ENCODE measurements at regions not wholly inside any gene's neighbourhood (a gene's known extent, or its start where the extent isn't known, plus 50 kb on each side); places are given as distances from the start of the nearest gene placed in this dataset.
"Not testable (repeated sequence)": the region's sequence is repeated elsewhere in the genome, so short reads cannot be mapped to it uniquely, and the experiment has no call there.

DNA sequence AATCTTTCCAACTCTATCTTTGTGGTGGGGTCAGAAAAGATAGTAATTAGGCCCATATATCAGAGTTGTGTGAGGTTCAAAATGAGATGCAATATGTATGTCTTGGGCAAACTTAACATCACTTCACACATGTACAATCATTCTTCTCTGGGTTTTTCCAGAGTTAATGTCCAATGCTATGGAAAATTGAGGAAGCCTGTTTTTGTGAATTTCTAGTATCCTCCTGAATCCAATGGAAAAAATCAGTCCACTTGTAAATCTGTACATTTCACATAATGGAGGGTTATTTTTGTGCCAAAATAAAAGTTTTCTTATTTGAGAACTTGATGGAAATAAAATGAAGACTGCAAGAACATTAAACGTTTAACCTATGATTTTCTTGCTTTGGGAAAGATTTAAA, 155.6 kb upstream of the SEMA6A start:
- Histone ChIP-seq H3K4me3 (ENCODE audit: low read depth, low read length) (no peak overlapping the region), H3K9ac (ENCODE audit: low read depth, low read length) (no peak overlapping the region), H3K36me3 (ENCODE audit: control insufficient read depth, insufficient read depth, low read length) (no peaks in the 10 kb centered on the region), H3K4me1 (ENCODE audit: control insufficient read depth, insufficient read depth, low read length) (peaks cover 12% of the 10 kb centered on the region), H3K9me3 (ENCODE audit: control insufficient read depth, insufficient read depth, low read length) (no peaks in the 10 kb centered on the region), H3K27ac (ENCODE audit: low read depth, low read length) (no peak overlapping the region), H3K27me3 (ENCODE audit: control insufficient read depth, insufficient read depth, low read length) (no peaks in the 10 kb centered on the region)

DNA sequence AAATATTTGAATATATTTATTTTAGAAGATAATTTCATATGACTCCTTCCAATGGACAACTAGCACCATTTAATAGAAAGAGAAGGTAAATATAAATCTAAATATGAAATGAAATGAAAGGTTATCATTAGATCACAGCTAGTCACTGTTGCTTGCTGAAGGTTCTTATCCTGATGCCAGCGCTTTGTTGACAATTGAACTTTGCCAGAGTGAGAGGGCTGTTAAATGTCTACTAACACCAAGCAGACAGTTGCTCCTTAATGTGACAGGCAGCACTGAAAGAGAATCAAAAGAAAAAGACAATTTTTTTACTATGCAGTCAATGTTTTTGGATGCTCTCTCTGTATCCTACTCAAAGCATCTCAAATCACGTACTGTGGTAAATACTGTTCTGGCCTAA, 152.6 kb upstream of the SEMA6A start:
- H3K9ac ChIP-seq (ENCODE audit: low read depth, low read length), result no peak overlapping the region
- no peaks in the 10 kb centered on the region for H3K4me1 ChIP-seq (ENCODE audit: control insufficient read depth, insufficient read depth, low read length)
- H3K4me3 ChIP-seq (ENCODE audit: low read depth, low read length), result no peak overlapping the region
- no peaks in the 10 kb centered on the region for H3K36me3 ChIP-seq (ENCODE audit: control insufficient read depth, insufficient read depth, low read length)
- H3K27ac ChIP-seq (ENCODE audit: low read depth, low read length), result no peak overlapping the region
- H3K27me3 ChIP-seq (ENCODE audit: control insufficient read depth, insufficient read depth, low read length), result no peaks in the 10 kb centered on the region
- H3K9me3 ChIP-seq (ENCODE audit: control insufficient read depth, insufficient read depth, low read length), result no peaks in the 10 kb centered on the region

DNA sequence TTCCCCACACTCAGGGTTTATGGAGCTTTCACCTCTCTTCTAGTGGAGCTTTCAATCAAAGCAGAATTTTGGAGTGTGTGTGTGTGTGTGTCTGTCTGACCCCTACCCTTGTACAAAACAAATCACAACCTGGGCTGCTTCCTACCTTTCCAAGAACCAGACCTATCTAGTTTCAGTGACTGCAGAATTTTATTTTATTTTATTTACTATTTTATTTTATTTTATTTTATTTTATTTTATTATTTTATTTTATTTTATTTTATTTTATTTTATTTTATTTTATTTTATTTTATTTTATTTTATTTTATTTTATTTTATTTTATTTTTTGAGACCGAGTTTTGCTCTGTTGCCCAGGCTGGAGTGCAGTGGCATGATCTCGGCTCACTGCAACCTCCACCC, 151.6 kb upstream of the SEMA6A start:
- not testable (repeated sequence) for H3K4me1 ChIP-seq (ENCODE audit: control insufficient read depth, insufficient read depth, low read length); H3K9ac ChIP-seq (ENCODE audit: low read depth, low read length); H3K36me3 ChIP-seq (ENCODE audit: control insufficient read depth, insufficient read depth, low read length); H3K9me3 ChIP-seq (ENCODE audit: control insufficient read depth, insufficient read depth, low read length); H3K27me3 ChIP-seq (ENCODE audit: control insufficient read depth, insufficient read depth, low read length); H3K4me3 ChIP-seq (ENCODE audit: low read depth, low read length); H3K27ac ChIP-seq (ENCODE audit: low read depth, low read length)

DNA sequence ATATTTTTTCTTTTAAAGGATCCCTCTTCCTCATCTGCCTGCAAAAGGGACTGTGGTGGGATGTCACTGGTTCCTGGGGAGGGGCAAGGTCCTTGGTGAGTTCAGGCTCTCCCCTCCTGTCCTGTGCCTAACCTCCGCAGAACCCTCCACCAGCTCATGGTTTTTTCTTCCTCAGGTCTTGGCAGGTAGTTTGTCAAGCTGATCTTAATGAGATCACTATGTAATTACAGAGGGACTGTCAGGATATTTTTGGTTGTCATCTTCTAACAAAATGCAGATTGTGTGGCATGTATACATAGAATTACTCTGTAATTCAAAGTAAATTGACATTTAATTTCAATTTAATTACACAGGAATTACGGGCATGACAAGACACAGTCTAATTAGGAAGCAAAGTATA, 150.3 kb upstream of the SEMA6A start:
- Histone ChIP-seq H3K36me3 (ENCODE audit: control insufficient read depth, insufficient read depth, low read length) (no peaks in the 10 kb centered on the region), H3K27me3 (ENCODE audit: control insufficient read depth, insufficient read depth, low read length) (no peaks in the 10 kb centered on the region), H3K9ac (ENCODE audit: low read depth, low read length) (no peak overlapping the region), H3K4me1 (ENCODE audit: control insufficient read depth, insufficient read depth, low read length) (peaks cover 4% of the 10 kb centered on the region; the same call in 1 of the 2 replicates), H3K4me3 (ENCODE audit: low read depth, low read length) (no peak overlapping the region), H3K27ac (ENCODE audit: low read depth, low read length) (no peak overlapping the region), H3K9me3 (ENCODE audit: control insufficient read depth, insufficient read depth, low read length) (no peaks in the 10 kb centered on the region)

DNA sequence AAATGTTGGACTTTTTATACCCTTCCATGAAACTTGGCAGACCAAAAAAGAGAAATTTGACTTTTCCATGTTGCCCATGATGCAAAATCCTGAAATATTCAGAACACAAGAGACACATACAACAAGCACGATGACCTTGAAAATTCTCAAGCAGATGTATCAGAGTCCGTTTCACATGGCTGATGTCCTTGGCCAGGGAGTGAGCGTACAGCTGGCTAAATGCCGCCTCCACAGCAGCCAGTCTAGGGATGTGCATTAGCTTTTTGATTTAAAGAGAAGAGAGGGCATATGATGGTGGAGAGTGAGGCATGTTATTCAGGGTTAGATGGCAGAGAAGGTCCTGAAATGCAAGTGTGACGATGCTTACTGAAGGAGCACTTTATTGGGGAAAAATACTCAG, 148.0 kb upstream of the SEMA6A start:
- no peak overlapping the region for H3K9ac ChIP-seq (ENCODE audit: low read depth, low read length)
- no peak overlapping the region for H3K4me3 ChIP-seq (ENCODE audit: low read depth, low read length)
- peaks cover 4% of the 10 kb centered on the region; the same call in 1 of the 2 replicates for H3K4me1 ChIP-seq (ENCODE audit: control insufficient read depth, insufficient read depth, low read length)
- no peaks in the 10 kb centered on the region for H3K9me3 ChIP-seq (ENCODE audit: control insufficient read depth, insufficient read depth, low read length)
- H3K36me3 ChIP-seq (ENCODE audit: control insufficient read depth, insufficient read depth, low read length), result no peaks in the 10 kb centered on the region
- no peak overlapping the region for H3K27ac ChIP-seq (ENCODE audit: low read depth, low read length)
- no peaks in the 10 kb centered on the region for H3K27me3 ChIP-seq (ENCODE audit: control insufficient read depth, insufficient read depth, low read length)

DNA sequence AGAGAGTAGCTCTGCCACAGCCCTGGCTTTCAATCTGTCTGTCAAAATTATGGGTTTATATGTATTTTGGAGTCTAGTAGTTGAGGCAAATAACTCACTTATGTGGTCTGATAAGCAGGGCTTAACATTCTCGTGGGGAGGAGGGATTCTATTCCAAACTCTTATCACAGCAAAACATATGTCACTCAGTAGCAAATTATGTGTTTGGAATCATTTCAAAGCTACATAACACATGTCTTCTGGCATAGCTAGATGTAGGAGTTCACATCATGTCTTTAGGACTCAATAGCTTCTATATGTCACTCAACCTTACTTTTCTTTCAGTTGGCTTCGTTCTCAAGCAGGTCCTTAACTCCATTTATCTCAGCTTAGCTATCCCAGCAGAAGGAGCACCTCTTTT, 144.5 kb upstream of the SEMA6A start:
- H3K27me3 ChIP-seq (ENCODE audit: control insufficient read depth, insufficient read depth, low read length), result no peaks in the 10 kb centered on the region
- H3K36me3 ChIP-seq (ENCODE audit: control insufficient read depth, insufficient read depth, low read length), result no peaks in the 10 kb centered on the region
- H3K4me3 ChIP-seq (ENCODE audit: low read depth, low read length), result no peak overlapping the region
- no peaks in the 10 kb centered on the region for H3K9me3 ChIP-seq (ENCODE audit: control insufficient read depth, insufficient read depth, low read length)
- H3K27ac ChIP-seq (ENCODE audit: low read depth, low read length), result no peak overlapping the region
- no peak overlapping the region for H3K9ac ChIP-seq (ENCODE audit: low read depth, low read length)
- peaks cover 4% of the 10 kb centered on the region; the same call in 1 of the 2 replicates for H3K4me1 ChIP-seq (ENCODE audit: control insufficient read depth, insufficient read depth, low read length)

DNA sequence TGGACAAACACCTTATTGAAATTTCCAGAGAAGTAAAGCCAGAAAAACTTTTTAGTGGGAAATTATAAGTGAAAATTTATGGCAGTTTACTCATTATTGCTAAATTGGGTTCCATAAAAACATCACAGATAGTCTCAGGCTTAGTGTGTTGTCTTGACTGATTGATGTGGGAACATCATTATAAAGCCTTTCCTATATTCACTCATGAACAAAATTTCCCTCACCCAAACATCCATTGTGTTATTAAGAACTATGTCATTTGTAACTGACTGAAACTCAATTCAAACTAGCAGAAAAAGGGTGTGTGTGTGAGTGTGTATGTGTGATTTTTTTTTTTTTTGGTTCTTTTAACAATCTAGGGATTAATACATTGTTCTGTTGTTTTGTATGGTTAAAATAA, 143.7 kb upstream of the SEMA6A start:
- Histone ChIP-seq H3K27ac (ENCODE audit: low read depth, low read length) (no peak overlapping the region), H3K4me3 (ENCODE audit: low read depth, low read length) (no peak overlapping the region), H3K36me3 (ENCODE audit: control insufficient read depth, insufficient read depth, low read length) (no peaks in the 10 kb centered on the region), H3K9me3 (ENCODE audit: control insufficient read depth, insufficient read depth, low read length) (no peaks in the 10 kb centered on the region), H3K9ac (ENCODE audit: low read depth, low read length) (no peak overlapping the region), H3K4me1 (ENCODE audit: control insufficient read depth, insufficient read depth, low read length) (peaks cover 4% of the 10 kb centered on the region; the same call in 1 of the 2 replicates), H3K27me3 (ENCODE audit: control insufficient read depth, insufficient read depth, low read length) (no peaks in the 10 kb centered on the region)

DNA sequence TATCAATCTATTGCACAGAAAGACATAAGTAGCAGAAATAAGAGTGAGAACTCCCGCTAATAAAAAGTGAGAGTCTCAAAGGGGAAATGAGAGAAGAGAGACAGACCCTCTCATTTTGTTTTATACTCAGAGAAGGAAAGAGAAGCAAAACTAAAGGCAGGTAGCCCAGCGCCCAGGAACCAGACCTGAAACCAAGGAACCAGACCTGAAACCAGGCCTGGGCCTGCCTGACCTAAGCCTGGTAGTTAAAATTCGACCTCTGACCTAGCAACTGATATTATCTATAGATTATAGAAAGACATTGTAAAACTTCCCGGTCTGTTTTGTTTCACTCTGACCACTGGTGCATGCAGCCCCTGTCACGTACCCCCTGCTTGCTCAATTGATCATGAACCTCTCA, 134.5 kb upstream of the SEMA6A start:
- Histone ChIP-seq H3K9me3 (ENCODE audit: control insufficient read depth, insufficient read depth, low read length) (no peaks in the 10 kb centered on the region; the same call in 1 of the 2 replicates), H3K36me3 (ENCODE audit: control insufficient read depth, insufficient read depth, low read length) (no peaks in the 10 kb centered on the region), H3K27me3 (ENCODE audit: control insufficient read depth, insufficient read depth, low read length) (no peaks in the 10 kb centered on the region), H3K27ac (ENCODE audit: low read depth, low read length) (no peak overlapping the region), H3K9ac (ENCODE audit: low read depth, low read length) (no peak overlapping the region), H3K4me1 (ENCODE audit: control insufficient read depth, insufficient read depth, low read length) (peaks cover 18% of the 10 kb centered on the region), H3K4me3 (ENCODE audit: low read depth, low read length) (no peak overlapping the region)

DNA sequence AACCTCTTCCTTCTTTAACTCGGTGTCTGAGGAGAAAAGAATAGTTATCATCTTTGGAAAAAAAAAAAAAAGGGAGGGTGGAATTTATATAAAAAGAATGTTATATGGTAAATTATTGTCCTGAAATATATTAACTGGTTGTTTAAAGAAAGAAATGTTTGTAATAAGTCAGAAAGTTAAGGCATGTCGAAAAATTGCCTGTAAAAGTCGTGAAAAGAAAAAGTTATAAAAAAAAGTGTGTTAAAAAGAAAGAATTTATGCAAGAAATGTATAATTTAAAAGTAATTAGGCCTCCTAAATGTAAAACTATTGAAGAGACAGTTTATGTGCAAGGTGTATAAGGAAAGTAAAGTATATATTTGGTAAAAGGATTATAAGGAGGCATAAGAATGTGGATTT, 130.5 kb upstream of the SEMA6A start:
- H3K9ac ChIP-seq (ENCODE audit: low read depth, low read length); H3K4me3 ChIP-seq (ENCODE audit: low read depth, low read length); H3K27ac ChIP-seq (ENCODE audit: low read depth, low read length); H3K27me3 ChIP-seq (ENCODE audit: control insufficient read depth, insufficient read depth, low read length); H3K36me3 ChIP-seq (ENCODE audit: control insufficient read depth, insufficient read depth, low read length); H3K9me3 ChIP-seq (ENCODE audit: control insufficient read depth, insufficient read depth, low read length): not testable (repeated sequence)
- peaks cover 35% of the 10 kb centered on the region for H3K4me1 ChIP-seq (ENCODE audit: control insufficient read depth, insufficient read depth, low read length)

DNA sequence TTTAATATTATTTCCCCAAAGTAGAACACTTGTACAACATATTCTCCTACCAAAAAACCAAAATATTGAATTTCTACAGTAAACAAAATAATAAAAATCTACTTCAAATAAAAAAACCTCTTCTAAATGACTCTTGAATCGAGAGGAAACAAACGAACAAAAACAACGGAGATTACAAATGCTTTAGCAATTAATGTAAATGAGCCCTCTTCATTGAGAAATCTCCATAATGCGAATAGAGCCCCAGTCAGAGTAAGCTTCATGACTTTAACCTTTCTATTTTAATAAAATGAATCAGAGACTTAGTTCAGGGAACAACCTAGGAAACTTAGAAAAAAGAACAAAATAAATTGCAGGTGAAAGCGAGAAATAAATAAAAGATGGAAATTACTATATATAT, 129.3 kb upstream of the SEMA6A start:
- Histone ChIP-seq H3K9me3 (ENCODE audit: control insufficient read depth, insufficient read depth, low read length) (no peaks in the 10 kb centered on the region; the same call in 1 of the 2 replicates), H3K36me3 (ENCODE audit: control insufficient read depth, insufficient read depth, low read length) (no peaks in the 10 kb centered on the region), H3K27me3 (ENCODE audit: control insufficient read depth, insufficient read depth, low read length) (no peaks in the 10 kb centered on the region), H3K27ac (ENCODE audit: low read depth, low read length) (peak overlapping the region; percentile 80), H3K9ac (ENCODE audit: low read depth, low read length) (no peak overlapping the region), H3K4me1 (ENCODE audit: control insufficient read depth, insufficient read depth, low read length) (peaks cover 35% of the 10 kb centered on the region), H3K4me3 (ENCODE audit: low read depth, low read length) (no peak overlapping the region)

DNA sequence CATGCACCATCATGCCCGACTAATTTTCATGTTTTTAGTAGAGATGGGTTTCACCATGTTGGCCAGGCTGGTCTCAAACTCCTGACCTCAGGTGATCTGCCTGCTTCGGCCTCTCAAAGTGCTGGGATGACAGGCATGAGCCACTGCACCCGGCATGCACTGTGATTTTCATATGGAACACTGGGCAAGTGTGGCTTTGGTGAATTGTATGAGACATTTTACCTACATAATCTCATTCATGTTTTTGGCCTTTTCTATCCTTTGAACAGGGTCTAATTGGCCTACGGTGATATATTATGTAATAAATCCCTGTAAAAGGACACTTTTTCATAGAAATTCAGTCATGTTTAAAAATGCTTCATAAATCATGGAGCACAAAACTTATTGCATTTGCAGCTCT, 128.7 kb upstream of the SEMA6A start:
- Histone ChIP-seq H3K4me3 (ENCODE audit: low read depth, low read length) (no peak overlapping the region), H3K36me3 (ENCODE audit: control insufficient read depth, insufficient read depth, low read length) (no peaks in the 10 kb centered on the region), H3K27me3 (ENCODE audit: control insufficient read depth, insufficient read depth, low read length) (no peaks in the 10 kb centered on the region), H3K9me3 (ENCODE audit: control insufficient read depth, insufficient read depth, low read length) (no peaks in the 10 kb centered on the region), H3K27ac (ENCODE audit: low read depth, low read length) (peak overlapping the region; percentile 80), H3K9ac (ENCODE audit: low read depth, low read length) (no peak overlapping the region), H3K4me1 (ENCODE audit: control insufficient read depth, insufficient read depth, low read length) (peaks cover 35% of the 10 kb centered on the region)

DNA sequence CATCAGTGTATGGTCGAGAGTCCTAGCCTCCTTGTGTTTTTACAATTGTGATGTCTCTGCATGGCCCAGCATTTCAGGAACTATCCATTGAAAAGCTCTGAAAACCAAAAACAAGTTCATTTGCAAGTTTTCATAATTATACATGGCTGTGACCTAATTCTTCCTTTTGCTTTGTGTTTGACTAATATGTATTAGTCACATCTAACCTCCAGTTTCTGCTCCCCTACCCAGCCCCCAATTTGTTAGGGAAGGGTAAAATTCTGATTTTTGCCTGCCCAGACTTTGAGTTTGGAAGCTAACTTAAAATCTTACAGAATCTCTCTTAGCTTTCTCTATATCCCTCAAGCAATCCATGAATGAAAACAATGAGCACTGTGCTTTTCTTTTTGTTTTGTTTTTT, 128.2 kb upstream of the SEMA6A start:
- Histone ChIP-seq H3K36me3 (ENCODE audit: control insufficient read depth, insufficient read depth, low read length) (no peaks in the 10 kb centered on the region), H3K9ac (ENCODE audit: low read depth, low read length) (no peak overlapping the region), H3K27ac (ENCODE audit: low read depth, low read length) (no peak overlapping the region), H3K9me3 (ENCODE audit: control insufficient read depth, insufficient read depth, low read length) (no peaks in the 10 kb centered on the region), H3K27me3 (ENCODE audit: control insufficient read depth, insufficient read depth, low read length) (no peaks in the 10 kb centered on the region), H3K4me3 (ENCODE audit: low read depth, low read length) (no peak overlapping the region), H3K4me1 (ENCODE audit: control insufficient read depth, insufficient read depth, low read length) (peaks cover 35% of the 10 kb centered on the region)
